Loucy (cell line): ENCODE measurements at regions not wholly inside any gene's neighbourhood (a gene's known extent, or its start where the extent isn't known, plus 50 kb on each side); places are given as distances from the start of the nearest gene placed in this dataset.

Source experiments
- CTCF ChIP-seq: fragments of 200-600 bp; sonication (generic); conservative IDR thresholded peaks from 2 replicates; pipeline ENCODE4 v1.5.1; 2014; ENCODE audit warnings: mild to moderate bottlenecking, antibody characterized with exemption, low read length
- EZH2phosphoT487 ChIP-seq: fragments of 200-600 bp; IDR thresholded peaks from 2 replicates; pipeline ENCODE4 v1.6.1; 2018; ENCODE audit warnings: antibody characterized with exemption, mild to moderate bottlenecking, moderate library complexity, borderline replicate concordance

- TF ChIP-seq CTCF = no peak
- no peak for TF ChIP-seq EZH2phosphoT487
Measured at GRCh38 chr18:78549971-78550370, 429.6 kb upstream of the SALL3 start.
